Ascending aorta (tissue), 2 donors: ENCODE measurements at regions not wholly inside any gene's neighbourhood (a gene's known extent, or its start where the extent isn't known, plus 50 kb on each side); places are given as distances from the start of the nearest gene placed in this dataset.

Source experiments
- DNase-seq, 2 donors: peaks; one replicate each; pipeline ENCODE4 v3.0.0-alpha.2; 2019; ENCODE audit warnings: low spot score in 2 of 2
- H3K27ac ChIP-seq, 2 donors: fragments of 200-600 bp; sonication (generic); one replicate each; pipeline ENCODE4 v1.5.1; 2016 to 2017; ENCODE audit warnings: mild to moderate bottlenecking in 1 of 2
- H3K27me3 ChIP-seq: fragments of 200-600 bp; sonication (generic); one replicate; pipeline ENCODE4 v1.5.1; 2017
- H3K36me3 ChIP-seq, 2 donors: fragments of 200-600 bp; sonication (generic); one replicate each; pipeline ENCODE4 v1.5.1; 2016
- H3K4me1 ChIP-seq, 2 donors: fragments of 200-600 bp; sonication (generic); one replicate each; pipeline ENCODE4 v1.5.1; 2016 to 2017; ENCODE audit warnings: mild to moderate bottlenecking in 1 of 2
- H3K4me3 ChIP-seq, 2 donors: fragments of 200-600 bp; sonication (generic); one replicate each; pipeline ENCODE4 v1.5.1; 2016 to 2017; ENCODE audit warnings: mild to moderate bottlenecking in 1 of 2
- H3K9me3 ChIP-seq, 2 donors: fragments of 200-600 bp; sonication (generic); one replicate each; pipeline ENCODE4 v1.5.1; 2016
- CTCF ChIP-seq, 3 experiments: fragments of 200-600 bp in 2 of 3; fragments of 450-650 bp in 1 of 3; sonication (generic) in 2 of 3; IDR thresholded peaks; one replicate each; pipeline ENCODE4 v1.5.1; 2016 to 2019; ENCODE audit warnings: antibody characterized with exemption in 3 of 3, mild to moderate bottlenecking in 1 of 3, moderate library complexity in 1 of 3
- intact Hi-C: fragments of 100-400 bp; cut with DNase I; formaldehyde crosslinking; loops from one replicate; pipeline ENCODE4 v1.15.1; 2023

- Histone ChIP-seq H3K27ac (no peak overlapping the region), H3K4me3 (no peak overlapping the region), H3K36me3 (no peaks in the 10 kb centered on the region), H3K9me3 (no peaks in the 10 kb centered on the region), H3K27me3 (no peaks in the 10 kb centered on the region), H3K4me1 (no peaks in the 10 kb centered on the region)
- no peak for DNase-seq
- no peak for TF ChIP-seq CTCF (IDR thresholded peaks at IDR 0.05)
- intact Hi-C loops: no loop called here
Measured at GRCh38 chr7:24521917-24522623, 51.2 kb upstream of the PALS2 start.
